A673 (cell line): ENCODE measurements at regions not wholly inside any gene's neighbourhood (a gene's known extent, or its start where the extent isn't known, plus 50 kb on each side); places are given as distances from the start of the nearest gene placed in this dataset.

Source experiments
- BruUV-seq: library from RNA; stranded (reverse); fragments of 400-500 nt; replicated peaks from 2 replicates; lab custom pipeline; 2021; lab: Mats Ljungman, UMichigan
- CTCF ChIA-PET: fragments of 300-600 bp; sonication (Branson Sonifier 250); formaldehyde crosslinking; loops from one replicate; lab custom pipeline; 2022; ENCODE audit warnings: antibody characterized with exemption; lab: Charles Lee
- POLR2A ChIA-PET: fragments of 300-600 bp; sonication (Branson Sonifier 250); formaldehyde crosslinking; loops from one replicate; lab custom pipeline; 2022; ENCODE audit warnings: antibody characterized with exemption; ENCODE audit not compliant: low non-redundant PET; lab: Charles Lee
- DNase-seq: peaks from one replicate; pipeline ENCODE4 v3.0.0-alpha.2; 2015; ENCODE audit warnings: low spot score
- H3K27ac ChIP-seq: fragments of 200-600 bp; sonication (generic); 2 replicates; pipeline ENCODE4 v1.5.1; 2016; ENCODE audit warnings: mixed run types, low read depth, mild to moderate bottlenecking, mixed read lengths, antibody characterized with exemption, low read length; ENCODE audit not compliant: poor library complexity, severe bottlenecking
- H3K27me3 ChIP-seq: fragments of 200-600 bp; sonication (generic); replicated peaks from 2 replicates; pipeline ENCODE4 v1.6.1; 2017; ENCODE audit warnings: mixed run types, low read depth, mild to moderate bottlenecking, mixed read lengths, antibody characterized with exemption, low read length; ENCODE audit not compliant: insufficient read depth, poor library complexity
- H3K36me3 ChIP-seq: fragments of 200-600 bp; sonication (generic); 2 replicates; pipeline ENCODE4 v1.6.1; 2016; ENCODE audit warnings: mixed run types, mild to moderate bottlenecking, mixed read lengths, antibody characterized with exemption, low read length; ENCODE audit not compliant: insufficient read depth, poor library complexity, severe bottlenecking
- H3K4me1 ChIP-seq: fragments of 200-600 bp; sonication (generic); 2 replicates; pipeline ENCODE4 v1.6.1; 2017; ENCODE audit warnings: mixed run types, mild to moderate bottlenecking, mixed read lengths, antibody characterized with exemption, low read length; ENCODE audit not compliant: insufficient read depth, poor library complexity, severe bottlenecking
- H3K4me3 ChIP-seq: fragments of 200-600 bp; sonication (generic); 2 replicates; pipeline ENCODE4 v1.5.1; 2016; ENCODE audit warnings: low read depth, mixed run types, mild to moderate bottlenecking, mixed read lengths, low read length; ENCODE audit not compliant: poor library complexity, severe bottlenecking
- H3K9me3 ChIP-seq: fragments of 200-600 bp; sonication (generic); 2 replicates; pipeline ENCODE4 v1.6.1; 2016; ENCODE audit warnings: mixed run types, low read depth, mild to moderate bottlenecking, mixed read lengths, antibody characterized with exemption, low read length; ENCODE audit not compliant: poor library complexity, severe bottlenecking
- CTCF ChIP-seq: fragments of 300-800, 200-600 bp; sonication (generic); conservative IDR thresholded peaks from 2 replicates; pipeline ENCODE4 v1.5.1; 2017; ENCODE audit warnings: low read depth, mild to moderate bottlenecking, antibody characterized with exemption, low read length, moderate library complexity, mixed read lengths
- EZH2 ChIP-seq: fragments of 200-600 bp; sonication (generic); IDR thresholded peaks from 2 replicates; pipeline ENCODE4 v1.6.1; 2017; ENCODE audit warnings: borderline replicate concordance, low read depth, mild to moderate bottlenecking, mixed read lengths, antibody characterized with exemption, low read length; ENCODE audit not compliant: poor library complexity, severe bottlenecking
- intact Hi-C: fragments of 100-400 bp; cut with micrococcal nuclease; formaldehyde crosslinking; loops from one replicate; pipeline ENCODE4 v1.10.0; 2022; ENCODE audit not compliant: unreplicated experiment

GRCh38 chr14:76293221-76293620 lies 82.7 kb upstream of the ESRRB start:
- H3K9me3 ChIP-seq, result no peaks in the 10 kb centered on the region
- peaks cover 77% of the 10 kb centered on the region for H3K27me3 ChIP-seq
- TF ChIP-seq CTCF, result no peak
- no peak for TF ChIP-seq EZH2
- CTCF ChIA-PET, result no interaction called here
- POLR2A ChIA-PET, result no interaction called here
- intact Hi-C loops, result no loop called here
- no peak overlapping the region for H3K4me3 ChIP-seq
- BruUV-seq, result no TSS peak
- H3K36me3 ChIP-seq, result no peaks in the 10 kb centered on the region
- H3K4me1 ChIP-seq, result no peaks in the 10 kb centered on the region
- no peak for DNase-seq
- no peak overlapping the region for H3K27ac ChIP-seq

- no peaks in the 10 kb centered on the region for H3K9me3 ChIP-seq
- no peak for TF ChIP-seq CTCF
- TF ChIP-seq EZH2, result no peak
- POLR2A ChIA-PET, result no interaction called here
- BruUV-seq, result no TSS peak
- DNase-seq, result no peak
- intact Hi-C loops, result no loop called here
- no peak overlapping the region for H3K4me3 ChIP-seq
- CTCF ChIA-PET, result no interaction called here
- H3K27ac ChIP-seq, result no peak overlapping the region
- peaks cover 79% of the 10 kb centered on the region for H3K27me3 ChIP-seq
- H3K4me1 ChIP-seq, result no peaks in the 10 kb centered on the region
- H3K36me3 ChIP-seq, result no peaks in the 10 kb centered on the region
Observed at GRCh38 chr14:76293923-76294322, 82.0 kb upstream of the ESRRB start.

- intact Hi-C loops, result no loop called here
- DNase-seq, result no peak
- Histone ChIP-seq H3K27ac (no peak overlapping the region), H3K27me3 (peaks cover 79% of the 10 kb centered on the region), H3K4me1 (no peaks in the 10 kb centered on the region), H3K4me3 (no peak overlapping the region), H3K36me3 (no peaks in the 10 kb centered on the region), H3K9me3 (no peaks in the 10 kb centered on the region)
- ChIA-PET POLR2A (no interaction called here), CTCF (no interaction called here)
- BruUV-seq, result no TSS peak
- TF ChIP-seq CTCF, result no peak
- no peak for TF ChIP-seq EZH2
Observed at GRCh38 chr14:76294876-76295275, 81.1 kb upstream of the ESRRB start.
